Nucleus accumbens (tissue), 56 donors: ENCODE measurements at regions not wholly inside any gene's neighbourhood (a gene's known extent, or its start where the extent isn't known, plus 50 kb on each side); places are given as distances from the start of the nearest gene placed in this dataset.
"Not testable (repeated sequence)": the region's sequence is repeated elsewhere in the genome, so short reads cannot be mapped to it uniquely, and the experiment has no call there.

Source experiments
- DNase-seq, 56 donors: peaks; one replicate each; lab custom pipeline; 2025; lab: John Stamatoyannopoulos, UW

DNA sequence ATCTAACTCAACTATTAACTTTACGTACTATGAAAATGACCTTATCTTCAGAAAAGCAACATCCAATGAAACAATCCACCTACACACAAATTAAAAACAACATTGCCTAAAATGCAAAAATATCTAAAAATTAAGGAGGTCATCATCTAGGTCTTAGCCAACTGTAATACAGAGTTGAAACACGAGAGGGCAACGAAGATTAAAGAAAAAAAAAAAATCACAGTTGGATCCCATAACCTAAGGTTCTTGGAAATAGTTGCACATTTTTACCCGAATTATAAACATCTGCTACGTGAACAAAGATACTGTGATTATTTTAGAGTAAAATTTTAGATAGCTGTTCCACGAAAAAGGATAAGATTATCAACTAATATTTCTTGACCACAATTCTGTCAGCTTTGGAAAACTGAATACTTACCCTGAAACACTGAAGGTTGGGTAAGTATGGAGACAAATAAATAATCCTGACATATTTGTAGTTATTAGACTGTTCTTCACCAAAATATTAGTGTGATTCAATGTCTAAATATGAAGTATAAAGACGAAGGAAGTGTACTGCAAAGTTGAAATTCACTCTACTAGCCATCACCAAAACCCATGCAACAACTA, 88.0 kb upstream of the AK4 start:
- DNase-seq: no peak

DNA sequence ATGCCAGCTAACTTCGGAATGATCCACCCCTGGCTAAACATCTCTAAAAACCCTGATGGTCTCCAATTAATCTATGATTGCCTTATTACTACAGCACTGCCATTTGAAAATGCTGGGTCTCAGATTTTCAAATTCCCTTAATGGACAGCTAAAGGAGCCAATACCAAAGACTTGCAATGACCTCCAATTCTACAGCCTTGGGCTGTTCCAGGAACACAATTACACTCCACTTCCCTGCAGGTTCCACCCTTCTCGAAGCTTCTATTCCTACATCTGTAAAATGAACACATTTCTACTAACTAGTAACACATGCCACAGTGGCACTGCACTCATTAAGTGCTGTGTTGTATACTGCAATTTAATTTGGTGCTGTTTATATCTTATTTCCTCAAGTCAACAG, 85.7 kb upstream of the AK4 start:
- DNase-seq: no peak

DNA sequence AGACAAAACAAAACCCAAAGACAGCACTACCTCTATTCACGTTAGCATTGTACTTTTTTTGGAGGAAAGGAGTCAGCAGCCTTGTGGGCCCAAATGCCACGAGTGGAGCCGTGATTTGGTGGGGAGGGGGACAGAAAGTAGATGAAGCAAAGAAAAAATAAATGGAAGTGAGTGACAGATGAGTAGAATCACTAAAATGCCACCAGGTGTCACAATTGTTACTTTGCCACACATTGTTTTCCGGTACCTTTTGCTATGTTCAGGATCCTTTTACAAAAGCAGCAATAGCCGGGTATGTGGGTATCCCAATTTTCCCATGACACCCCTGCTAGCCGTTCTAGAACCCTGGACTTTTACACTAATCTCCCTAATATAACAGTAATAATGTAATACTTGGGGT, 85.0 kb upstream of the AK4 start:
- DNase-seq: no peak

DNA sequence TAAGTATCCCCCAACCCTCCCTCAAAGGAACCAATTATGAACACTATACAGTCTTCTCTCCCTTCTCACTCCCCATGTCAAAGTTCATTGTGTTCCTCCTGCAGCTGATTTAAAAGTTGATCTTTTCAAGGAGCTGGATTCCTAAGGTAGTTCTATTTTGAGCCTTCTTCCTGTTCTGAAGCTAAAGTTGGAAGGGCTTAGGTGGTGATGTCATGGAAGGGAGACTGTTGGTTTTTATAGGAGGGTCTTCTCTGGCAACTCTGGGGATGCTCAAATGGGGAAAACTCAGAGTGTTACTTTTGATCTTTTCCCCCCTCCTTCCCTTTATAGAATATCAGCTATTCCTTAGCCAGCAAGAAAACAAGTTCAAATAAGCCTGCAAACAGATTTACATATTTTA, 83.0 kb upstream of the AK4 start:
- DNase-seq: no peak

DNA sequence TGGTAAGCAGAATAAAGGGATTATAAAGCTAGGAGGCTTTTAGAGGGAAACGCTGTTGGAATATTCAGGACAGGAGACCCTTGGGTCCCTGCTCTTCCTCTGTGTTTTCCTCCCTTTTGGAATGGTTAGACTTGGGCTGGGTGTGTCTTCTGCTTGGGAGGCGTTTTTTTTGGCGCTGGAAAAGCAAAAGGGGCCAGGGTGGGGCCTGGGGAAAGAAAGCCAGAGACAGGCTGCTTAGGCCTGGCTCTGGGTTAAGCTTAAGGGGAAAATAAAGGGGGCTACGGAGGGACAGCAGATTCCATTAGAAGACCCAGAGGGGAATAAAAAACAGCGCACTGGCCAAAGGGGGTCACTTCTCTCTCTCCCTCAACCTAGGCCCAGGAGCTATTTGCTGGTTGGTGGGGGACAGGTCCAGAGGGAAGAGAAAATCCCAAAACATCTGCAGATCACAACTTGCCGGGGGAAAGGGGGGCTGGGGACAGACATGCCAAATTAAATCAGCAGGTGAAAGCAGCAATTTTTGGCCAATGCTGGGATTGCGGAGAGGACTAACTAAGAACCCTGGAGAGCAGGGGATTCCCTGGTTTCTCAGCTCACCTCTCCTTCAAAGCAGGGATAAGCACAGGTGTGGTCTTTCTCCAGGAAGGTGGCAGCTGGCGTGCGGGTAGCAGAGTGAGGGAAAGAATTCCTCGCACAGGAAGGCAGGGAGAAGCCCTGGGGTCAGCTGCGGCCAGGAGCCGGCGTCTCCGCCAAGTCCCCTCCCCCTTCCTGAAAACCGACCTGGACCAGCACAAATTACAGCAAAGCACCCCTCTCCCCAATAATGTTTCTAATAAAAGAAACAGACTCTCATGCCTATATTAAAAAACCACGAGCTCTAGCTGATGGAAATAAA, 82.2 kb upstream of the AK4 start:
- peak in 29 of 56 donors; percentile 3 to 68 (median 37) for DNase-seq

DNA sequence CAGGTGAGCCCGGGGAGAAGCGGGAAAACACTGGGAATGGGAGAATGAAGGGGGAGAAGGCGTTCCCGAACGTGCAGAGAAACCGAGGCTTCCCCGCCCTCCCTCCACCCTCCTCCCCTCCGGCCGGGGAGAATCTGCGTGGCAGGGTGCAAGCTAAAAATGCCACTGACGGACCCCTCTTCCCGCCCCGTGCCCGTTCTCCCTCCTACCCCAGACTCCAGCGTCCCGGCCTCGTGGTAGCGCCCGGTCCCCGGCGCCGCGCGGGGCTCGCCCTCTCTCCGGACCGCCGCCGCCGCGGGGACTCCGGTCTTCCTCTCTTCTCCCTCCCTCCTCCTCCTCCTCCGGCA, 81.6 kb upstream of the AK4 start:
- peak in 2 of 56 donors; percentile 39 to 63 for DNase-seq

DNA sequence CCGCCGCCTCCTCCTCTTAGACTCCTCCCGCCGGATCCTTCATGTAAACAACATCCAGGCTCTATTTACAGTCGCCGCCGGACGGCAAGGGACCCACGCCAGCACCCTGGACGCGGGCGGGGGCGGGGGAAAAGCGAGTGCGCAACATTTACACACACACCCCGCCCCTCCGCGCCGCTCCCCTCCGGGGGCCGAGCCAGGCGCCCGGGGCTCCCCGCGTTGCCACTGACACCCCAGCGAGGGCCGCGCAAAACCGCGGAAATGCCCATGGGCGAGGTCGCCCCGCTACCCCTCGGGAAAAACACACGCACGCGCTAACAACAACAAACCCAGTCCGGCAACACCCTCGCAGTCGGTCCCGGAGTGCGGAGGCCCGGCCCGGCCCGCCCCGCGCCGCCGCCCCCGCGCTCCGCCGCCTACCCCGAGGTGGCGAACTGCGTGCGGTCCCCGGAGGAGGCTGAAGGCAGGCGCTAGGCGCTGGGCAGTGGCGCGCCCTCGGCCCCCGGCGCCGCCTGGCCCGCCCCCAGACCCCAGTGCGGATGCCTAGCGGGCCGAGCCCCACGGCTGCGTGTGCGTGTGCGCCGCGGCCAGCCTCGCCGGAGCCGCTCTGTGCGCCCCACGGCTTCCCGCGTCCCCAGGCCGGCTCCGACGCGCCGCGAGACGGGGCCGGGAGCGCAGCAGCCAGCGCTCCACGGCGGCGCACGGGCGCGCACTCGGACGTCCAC, 81.1 kb upstream of the AK4 start:
- peak; percentile 24 to 95 (median 78) for DNase-seq

DNA sequence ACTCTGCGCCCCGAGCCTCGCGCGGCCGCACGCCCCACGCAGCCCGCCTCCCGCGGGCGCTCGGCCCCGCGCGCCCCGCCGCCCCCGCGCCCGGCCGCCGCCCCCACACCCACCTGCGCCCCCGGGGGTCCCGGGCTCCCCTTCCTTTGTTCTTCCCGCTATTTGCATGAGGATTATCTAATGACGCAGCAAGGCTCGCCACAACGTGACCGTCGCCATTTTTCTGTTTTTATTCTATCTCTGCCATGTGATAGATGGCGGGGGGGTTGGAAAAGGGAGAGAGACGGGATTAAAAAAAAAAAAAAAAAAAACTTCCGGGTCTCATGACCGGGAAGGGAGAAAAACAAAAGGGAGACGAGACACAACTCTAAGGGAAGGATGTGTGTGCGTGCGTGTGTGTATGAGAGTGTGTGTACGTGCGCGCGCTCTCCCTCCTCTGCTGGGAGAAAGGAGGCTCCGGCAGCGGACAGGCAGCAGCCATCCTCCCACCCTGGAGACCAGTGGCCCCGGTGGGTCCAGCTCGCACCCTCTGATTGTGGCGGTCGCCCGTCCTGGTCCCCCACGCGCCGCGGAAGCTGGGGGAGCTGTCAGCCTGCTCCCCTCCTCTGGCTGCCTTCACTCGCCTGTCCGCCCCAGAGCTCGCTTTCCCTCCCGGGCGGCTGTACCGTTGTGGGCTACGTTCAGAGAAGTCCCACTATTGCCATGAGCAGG, 80.4 kb upstream of the AK4 start:
- peak in 55 of 56 donors; percentile 6 to 90 (median 74) for DNase-seq

DNA sequence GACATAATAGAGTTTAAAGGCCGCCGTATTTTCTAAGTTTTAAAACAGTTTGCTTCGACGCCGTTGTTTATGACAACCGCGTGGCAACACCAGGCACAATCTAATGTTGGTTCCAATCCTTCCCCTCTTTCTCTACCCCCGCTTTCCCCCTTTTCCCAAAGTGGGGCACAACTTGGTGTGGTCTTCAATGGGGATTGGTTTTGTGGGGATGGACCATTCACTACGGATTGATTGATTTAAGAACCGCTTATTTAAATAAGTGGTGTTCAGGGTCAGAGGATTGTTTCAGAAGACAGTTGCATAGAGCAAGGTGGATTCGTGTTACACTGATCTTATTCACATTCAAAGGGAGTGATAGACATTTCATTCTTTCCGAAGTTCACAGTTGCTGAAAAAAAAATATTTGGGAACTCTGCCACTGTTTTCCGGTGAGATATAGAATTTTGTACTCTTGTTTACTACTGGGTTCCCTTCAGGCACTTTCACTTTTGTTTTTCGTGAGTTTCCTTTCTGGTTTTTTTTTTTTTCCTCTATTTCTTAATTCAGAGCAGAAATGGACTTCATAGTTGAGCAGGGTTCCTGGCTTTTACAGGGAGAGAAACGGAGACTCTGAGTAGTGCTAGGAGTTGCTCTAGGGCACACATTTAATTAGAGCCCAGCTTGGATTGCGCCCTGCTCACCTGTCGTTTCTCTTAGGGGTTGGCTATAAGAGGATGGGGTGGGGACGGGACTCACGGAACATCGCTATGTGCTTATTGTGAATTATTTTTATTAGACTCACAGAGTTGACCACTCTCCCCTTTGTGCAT, 79.6 kb upstream of the AK4 start:
- peak in 5 of 56 donors; percentile 7 to 60 (median 33) for DNase-seq

DNA sequence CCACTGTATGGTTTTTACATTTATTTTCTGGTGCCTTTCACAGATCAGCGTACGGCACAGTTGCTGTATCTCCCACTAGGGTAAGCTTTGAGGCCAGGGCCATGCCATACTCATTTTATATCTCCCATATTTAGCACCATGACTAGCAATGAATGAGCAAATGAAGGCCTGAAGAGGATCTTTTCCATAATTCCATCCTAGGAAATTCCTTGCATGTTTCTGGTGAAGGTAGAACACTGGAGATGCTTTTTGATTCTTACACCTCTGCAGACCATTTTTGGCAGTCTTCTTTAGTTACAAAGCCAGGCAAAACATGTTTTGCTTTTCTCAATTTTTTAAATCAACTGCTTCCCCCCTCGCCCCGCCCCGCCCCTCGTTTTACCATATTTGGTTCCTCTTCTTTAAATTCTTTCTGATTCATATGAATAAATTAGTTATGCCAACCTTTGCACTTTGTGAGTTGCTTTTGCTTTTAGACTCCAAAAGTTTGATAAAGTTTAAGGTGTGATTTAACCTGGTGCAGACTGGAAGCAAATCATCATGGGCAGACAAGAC, 78.9 kb upstream of the AK4 start:
- DNase-seq: peak in 1 of 56 donors; percentile 53

DNA sequence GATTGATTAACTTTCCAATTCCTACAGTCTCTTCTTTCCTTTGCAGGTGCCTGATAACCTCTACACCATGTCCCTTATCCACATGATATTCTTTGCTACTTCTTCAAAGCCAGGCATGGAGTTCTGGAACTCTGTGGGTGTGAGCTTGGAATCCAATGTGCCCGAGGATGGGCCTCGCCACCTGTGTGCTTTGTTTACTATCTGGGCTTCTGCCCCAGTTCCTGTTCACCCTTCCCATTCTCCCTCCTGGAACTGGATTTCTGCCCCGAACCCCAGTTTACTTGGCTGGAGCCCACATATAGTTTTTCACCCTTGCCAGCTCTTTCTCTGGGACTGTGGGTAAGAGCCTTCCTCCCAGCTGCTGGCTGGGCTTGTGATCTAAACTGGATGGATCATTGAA, 75.2 kb upstream of the AK4 start:
- DNase-seq: peak in 3 of 56 donors; percentile 10 to 26 (median 20)

DNA sequence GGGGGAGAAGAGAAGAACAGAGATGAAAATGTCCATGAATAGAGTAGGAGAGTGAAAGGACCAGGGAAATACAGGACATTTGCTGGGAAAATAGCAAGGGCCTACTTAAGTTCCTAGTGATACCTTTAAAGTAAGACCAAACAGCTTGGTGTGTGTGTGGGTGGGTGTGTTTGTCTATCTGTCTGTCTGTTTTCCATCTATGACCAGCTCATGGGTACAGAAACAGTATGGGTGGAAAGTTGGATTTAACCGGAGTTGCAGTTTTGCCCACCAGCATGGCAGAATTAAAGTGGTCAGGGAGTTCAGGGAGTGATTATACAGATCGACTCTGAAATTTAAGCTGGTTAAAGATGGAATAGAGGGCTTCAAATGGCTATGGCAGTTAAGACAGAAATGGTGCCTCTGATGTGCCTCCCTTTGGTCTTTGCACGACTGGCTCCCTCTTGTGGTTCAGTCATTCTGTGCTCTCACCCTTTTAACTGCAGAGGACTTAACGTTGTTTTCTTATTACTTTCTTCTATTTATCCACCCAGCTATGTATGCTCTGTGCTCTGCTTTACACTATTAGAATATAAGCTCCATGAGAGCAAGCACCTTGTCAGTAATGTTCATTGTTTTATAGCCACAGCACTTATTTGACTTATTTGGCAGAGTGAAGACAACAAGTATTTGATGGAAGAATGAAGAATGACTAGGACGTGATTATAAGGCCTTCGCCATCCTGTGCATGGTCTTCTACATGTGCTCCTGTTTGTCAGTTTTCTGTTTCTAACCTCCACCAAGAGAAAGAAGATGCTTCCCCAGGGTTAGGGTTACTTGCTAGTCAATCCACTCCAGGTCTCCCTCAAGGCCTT, 72.7 kb upstream of the AK4 start:
- DNase-seq: peak in 18 of 56 donors; percentile 6 to 47 (median 16)

DNA sequence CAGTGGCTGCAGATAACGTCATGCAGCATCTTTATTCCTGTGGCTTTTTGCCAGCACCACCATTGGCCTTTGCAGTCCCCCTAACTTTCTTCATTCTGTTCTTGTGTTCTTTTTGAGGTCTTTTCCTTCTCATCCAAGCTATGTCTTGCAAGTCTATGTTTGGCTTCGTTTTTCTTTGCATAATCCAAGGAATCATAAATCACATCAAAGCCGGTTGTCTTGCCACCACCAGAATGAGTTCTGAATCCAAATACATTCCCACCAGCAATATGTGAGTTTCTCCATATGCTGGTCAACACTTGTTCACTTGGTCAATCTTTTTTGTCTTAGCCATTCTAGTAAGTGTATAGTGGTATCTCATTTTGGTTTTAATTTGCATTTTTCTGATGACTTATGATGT, 70.6 kb upstream of the AK4 start:
- no peak for DNase-seq

DNA sequence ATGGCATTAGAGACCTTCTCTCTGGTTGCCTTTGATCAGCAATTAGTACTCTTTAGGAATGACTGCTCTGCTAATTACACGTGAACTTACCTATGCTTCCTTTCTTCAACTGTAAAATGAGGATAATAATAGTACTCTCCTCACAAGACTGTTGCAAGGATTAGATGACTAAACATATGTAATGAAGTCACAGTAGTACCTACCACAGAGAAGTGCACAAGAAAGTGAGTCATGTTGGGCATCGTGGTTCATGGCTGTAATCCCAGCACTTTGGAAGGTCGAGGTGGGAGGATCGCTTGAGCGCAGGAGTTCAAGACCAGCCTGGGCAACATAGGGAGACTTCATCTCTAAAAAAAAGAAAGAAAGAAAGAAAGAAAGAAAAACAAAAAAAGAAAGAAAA, 68.1 kb upstream of the AK4 start:
- DNase-seq: no peak

DNA sequence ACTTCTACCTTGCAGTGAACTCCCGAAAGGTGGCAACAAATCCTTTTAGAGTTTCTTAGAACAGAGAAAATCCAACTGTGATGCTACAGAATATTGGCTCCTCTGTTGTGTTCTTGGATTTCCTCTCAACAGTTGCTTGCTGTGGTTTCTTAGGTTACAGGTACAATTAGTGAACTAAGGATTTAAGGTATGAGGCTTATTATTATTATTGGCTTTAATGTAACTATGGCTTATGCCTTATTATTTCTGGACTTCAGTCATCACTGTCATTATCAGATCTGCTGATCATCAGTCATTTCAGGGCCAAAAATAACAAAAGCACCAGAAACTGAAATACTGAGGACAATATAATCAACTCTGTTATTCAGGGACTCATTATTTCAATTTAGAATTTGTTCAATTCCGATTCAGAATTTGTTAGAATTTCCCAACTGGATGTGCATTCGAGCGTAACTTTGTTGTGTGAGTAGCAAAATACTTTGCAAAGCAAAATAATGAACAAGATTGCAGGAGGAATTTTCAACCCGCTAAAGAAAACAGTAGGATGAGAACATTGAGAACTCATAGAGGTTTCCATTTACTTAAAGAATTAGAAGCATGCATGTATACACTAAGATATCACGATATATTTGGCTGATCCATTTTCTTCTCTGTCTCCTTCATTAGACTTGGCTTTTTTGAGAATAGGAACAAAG, 65.5 kb upstream of the AK4 start:
- DNase-seq: no peak

DNA sequence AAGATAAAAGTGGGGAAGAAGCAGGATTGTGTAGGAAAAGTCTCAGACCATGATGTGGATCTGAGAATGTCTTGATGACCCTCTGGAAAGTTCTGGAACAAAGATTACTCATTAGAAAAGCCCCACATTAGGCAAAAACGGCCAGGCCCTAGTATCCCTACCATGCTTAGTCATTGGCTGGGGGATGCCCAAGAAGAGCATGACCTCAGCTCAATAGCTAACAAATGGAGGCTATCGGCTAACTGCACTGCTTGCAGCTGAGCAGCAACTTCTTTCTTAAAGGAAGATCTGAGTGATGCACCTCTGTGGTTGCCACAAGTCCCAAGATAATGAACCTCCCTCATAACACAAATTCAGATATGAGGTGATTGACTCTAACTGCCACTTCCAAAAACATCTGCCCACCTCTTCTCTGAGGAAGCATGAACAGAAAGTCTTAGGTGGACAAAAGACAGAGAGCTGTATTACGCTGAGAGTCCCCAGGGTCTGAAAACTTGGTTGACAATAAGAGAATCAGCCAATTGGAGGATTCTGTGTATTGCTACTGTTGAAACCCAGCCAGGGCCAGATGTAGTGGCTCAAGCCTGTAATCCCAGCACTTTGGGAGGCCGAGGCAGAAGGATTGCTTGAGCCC, 64.6 kb upstream of the AK4 start:
- no peak for DNase-seq

DNA sequence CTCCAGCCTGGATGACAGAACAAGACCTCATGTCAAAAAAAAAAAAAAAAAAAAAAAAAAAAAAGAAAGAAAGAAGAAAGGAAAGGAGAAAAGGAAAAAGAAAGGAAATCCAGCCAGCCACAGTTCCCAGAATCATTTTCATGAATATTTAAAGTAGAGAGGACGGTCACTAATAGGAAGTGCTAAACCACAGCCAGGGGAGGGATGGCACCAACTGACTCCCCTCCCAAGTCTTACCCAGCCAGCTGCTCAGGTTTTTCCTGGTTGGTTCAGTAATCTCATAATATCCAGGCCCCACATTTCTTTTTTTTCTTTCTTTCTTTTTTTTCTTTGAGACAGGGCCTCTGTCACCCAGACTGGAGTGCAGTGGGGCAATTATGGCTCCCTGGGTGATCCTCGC, 63.9 kb upstream of the AK4 start:
- no peak for DNase-seq

DNA sequence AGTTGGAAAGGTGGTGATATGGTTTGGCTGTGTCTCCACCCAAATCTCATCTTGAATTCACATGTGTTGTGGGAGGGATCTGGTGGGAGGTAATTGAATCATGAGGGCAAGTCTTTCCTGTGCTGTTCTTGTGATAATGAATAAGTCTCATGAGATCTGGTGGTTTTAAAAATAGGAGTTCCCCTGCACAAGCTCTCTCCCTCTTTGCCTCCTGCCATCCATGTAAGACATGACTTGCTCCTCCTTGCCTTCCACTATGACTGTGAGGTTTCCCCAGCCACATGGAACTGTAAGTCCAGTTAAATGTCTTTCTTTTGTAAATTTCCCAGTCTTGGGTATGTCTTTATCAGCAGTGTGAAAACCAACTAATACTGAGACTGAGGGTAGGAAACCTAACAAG, 60.5 kb upstream of the AK4 start:
- not testable (repeated sequence) for DNase-seq
